ENCODE measurements at regions not wholly inside any gene's neighbourhood (a gene's known extent, or its start where the extent isn't known, plus 50 kb on each side); places are given as distances from the start of the nearest gene placed in this dataset.

- H3K9me3 ChIP-seq (ENCODE audit: control insufficient read depth, low read length) = no peaks in the 10 kb centered on the region
- H3K9ac ChIP-seq (ENCODE audit: extremely low read depth, low read length, poor library complexity, severe bottlenecking) = no peak overlapping the region
- peaks cover 14% of the 10 kb centered on the region for H3K4me1 ChIP-seq (ENCODE audit: control insufficient read depth, insufficient read depth, low read length)
- H3K27me3 ChIP-seq (ENCODE audit: control insufficient read depth, insufficient read depth, low read length, poor library complexity, severe bottlenecking) = no peaks in the 10 kb centered on the region
- no peak overlapping the region for H3K27ac ChIP-seq (ENCODE audit: low read depth, low read length)
- peak; percentile 29 for TF ChIP-seq CTCF (conservative IDR thresholded peaks at IDR 0.05)
- H3K27me3 Mint-ChIP-seq (ENCODE audit: insufficient read depth) = peaks cover 2% of the 10 kb centered on the region
- WGBS, 2 experiments (ENCODE audit: insufficient coverage in 1 of 2, insufficient read length in 1 of 2) = 60 to 65% methylated on average over 2 to 3 of the region's 3 CpGs
- no peaks in the 10 kb centered on the region for H3K9me3 Mint-ChIP-seq
- no peak overlapping the region for H3K4me3 Mint-ChIP-seq
- H3K4me3 ChIP-seq (ENCODE audit: low read length) = no peak overlapping the region
- H3K36me3 Mint-ChIP-seq (ENCODE audit: low read depth) = no peaks in the 10 kb centered on the region
- peak; percentile 67 for DNase-seq
- peaks cover 25% of the 10 kb centered on the region for H3K4me1 Mint-ChIP-seq
- H3K27ac Mint-ChIP-seq = no peak overlapping the region
- no peaks in the 10 kb centered on the region for H3K36me3 ChIP-seq (ENCODE audit: control insufficient read depth, insufficient read depth, low read length)
Observed at GRCh38 chr3:186487819-186488218, 56.4 kb downstream of the CRYGS start.

GRCh38 chr3:186487037-186487436 is 57.1 kb downstream of the CRYGS start:
- Histone ChIP-seq H3K36me3 (ENCODE audit: control insufficient read depth, insufficient read depth, low read length) (no peaks in the 10 kb centered on the region), H3K9me3 (ENCODE audit: control insufficient read depth, low read length) (no peaks in the 10 kb centered on the region), H3K4me1 (ENCODE audit: control insufficient read depth, insufficient read depth, low read length) (peaks cover 14% of the 10 kb centered on the region), H3K27me3 (ENCODE audit: control insufficient read depth, insufficient read depth, low read length, poor library complexity, severe bottlenecking) (no peaks in the 10 kb centered on the region), H3K9ac (ENCODE audit: extremely low read depth, low read length, poor library complexity, severe bottlenecking) (no peak overlapping the region), H3K4me3 (ENCODE audit: low read length) (no peak overlapping the region), H3K27ac (ENCODE audit: low read depth, low read length) (no peak overlapping the region)
- WGBS, 2 experiments (ENCODE audit: insufficient coverage in 1 of 2, insufficient read length in 1 of 2) = 96% methylated on average over 4 of the region's 4 CpGs; no CpG with 5 or more reads in 1 of the 2 experiments
- Mint-ChIP-seq H3K4me1 (peaks cover 20% of the 10 kb centered on the region), H3K27me3 (ENCODE audit: insufficient read depth) (peaks cover 3% of the 10 kb centered on the region), H3K4me3 (no peak overlapping the region), H3K27ac (no peak overlapping the region), H3K9me3 (no peaks in the 10 kb centered on the region), H3K36me3 (ENCODE audit: low read depth) (no peaks in the 10 kb centered on the region)
- DNase-seq = peak; percentile 43
- TF ChIP-seq CTCF (conservative IDR thresholded peaks at IDR 0.05) = no peak

GRCh38 chr3:186483611-186484340 is 60.4 kb downstream of the CRYGS start:
- Mint-ChIP-seq H3K27me3 (ENCODE audit: insufficient read depth) (peaks cover 9% of the 10 kb centered on the region), H3K9me3 (no peaks in the 10 kb centered on the region), H3K4me1 (peaks cover 21% of the 10 kb centered on the region), H3K4me3 (no peak overlapping the region), H3K27ac (no peak overlapping the region), H3K36me3 (ENCODE audit: low read depth) (no peaks in the 10 kb centered on the region)
- Histone ChIP-seq H3K9me3 (ENCODE audit: control insufficient read depth, low read length) (no peaks in the 10 kb centered on the region), H3K9ac (ENCODE audit: extremely low read depth, low read length, poor library complexity, severe bottlenecking) (no peak overlapping the region), H3K27me3 (ENCODE audit: control insufficient read depth, insufficient read depth, low read length, poor library complexity, severe bottlenecking) (no peaks in the 10 kb centered on the region), H3K4me3 (ENCODE audit: low read length) (no peak overlapping the region), H3K4me1 (ENCODE audit: control insufficient read depth, insufficient read depth, low read length) (peaks cover 14% of the 10 kb centered on the region), H3K27ac (ENCODE audit: low read depth, low read length) (no peak overlapping the region), H3K36me3 (ENCODE audit: control insufficient read depth, insufficient read depth, low read length) (no peaks in the 10 kb centered on the region)
- WGBS, 2 experiments (ENCODE audit: insufficient coverage in 1 of 2, insufficient read length in 1 of 2) = 93 to 98% methylated on average over 7 to 8 of the region's 8 CpGs
- TF ChIP-seq CTCF (conservative IDR thresholded peaks at IDR 0.05) = no peak
- peak; percentile 21 for DNase-seq
